GM12878 (cell line): ENCODE measurements at regions not wholly inside any gene's neighbourhood (a gene's known extent, or its start where the extent isn't known, plus 50 kb on each side); places are given as distances from the start of the nearest gene placed in this dataset.

ENCODE experiments used
- ASH2L ChIP-seq: fragments of 300-600, 200-600 bp; sonication (generic); IDR thresholded peaks from 2 replicates; pipeline ENCODE4 v1.6.1; 2017; ENCODE audit warnings: low read depth, mild to moderate bottlenecking, borderline replicate concordance
- CHD1 ChIP-seq: IDR thresholded peaks from 2 replicates; pipeline ENCODE4 v1.6.1; 2012; ENCODE audit warnings: low read depth, low read length, improper control_type of control experiment
- NBN ChIP-seq: fragments of 450-650 bp; IDR thresholded peaks from 2 replicates; pipeline ENCODE4 v1.6.1; 2016
- SRF ChIP-seq, 2 experiments: IDR thresholded peaks; 2 replicates each; pipeline ENCODE4 v1.6.1; 2011; ENCODE audit warnings: low read depth in 2 of 2, low read length in 2 of 2, mild to moderate bottlenecking in 1 of 2, moderate library complexity in 1 of 2
- TF ChIP-seq, protein P1 (sequence below), 3 experiments: IDR thresholded peaks in 2 of 3; conservative IDR thresholded peaks in 1 of 3; 2 replicates each; pipeline ENCODE4 v1.5.1; 2011; ENCODE audit warnings: low read depth in 3 of 3, low read length in 3 of 3, mild to moderate bottlenecking in 3 of 3, control low read depth in 2 of 3, moderate library complexity in 2 of 3, inconsistent platforms in 1 of 3, mixed read lengths in 1 of 3; ENCODE audit not compliant: control insufficient read depth in 2 of 3, insufficient read depth in 1 of 3; ENCODE audit errors: extremely low read depth in 1 of 3
- TF ChIP-seq, protein P2 (sequence below): fragments of 150-350 bp; IDR thresholded peaks from 2 replicates; pipeline ENCODE4 v1.6.1; 2016; ENCODE audit warnings: low read depth, low read length
- TF ChIP-seq, protein P3 (sequence below): IDR thresholded peaks from 2 replicates; pipeline ENCODE4 v1.6.1; 2012; ENCODE audit warnings: low read depth, low read length, improper control_type of control experiment

DNA sequence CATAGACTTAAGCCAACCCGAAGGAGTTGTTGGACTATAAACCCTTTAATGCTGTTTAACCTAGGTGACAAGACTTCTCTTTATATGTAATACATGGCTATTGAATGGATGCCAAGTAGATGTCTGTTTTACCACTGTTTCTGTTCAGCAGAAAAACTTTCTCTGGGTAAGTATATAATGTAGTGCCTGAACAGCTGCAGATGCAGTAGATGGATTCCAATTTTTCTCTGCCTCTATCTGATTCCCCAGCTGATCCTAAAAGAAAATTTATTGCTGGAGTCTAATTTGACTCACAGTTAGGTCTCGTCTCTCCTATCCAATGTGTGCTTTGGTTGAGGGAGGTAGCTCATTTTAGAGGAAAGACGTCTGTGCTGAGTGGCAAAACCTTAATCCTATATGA, 256.5 kb upstream of the CBLB start:
- TF ChIP-seq, protein P1, sequence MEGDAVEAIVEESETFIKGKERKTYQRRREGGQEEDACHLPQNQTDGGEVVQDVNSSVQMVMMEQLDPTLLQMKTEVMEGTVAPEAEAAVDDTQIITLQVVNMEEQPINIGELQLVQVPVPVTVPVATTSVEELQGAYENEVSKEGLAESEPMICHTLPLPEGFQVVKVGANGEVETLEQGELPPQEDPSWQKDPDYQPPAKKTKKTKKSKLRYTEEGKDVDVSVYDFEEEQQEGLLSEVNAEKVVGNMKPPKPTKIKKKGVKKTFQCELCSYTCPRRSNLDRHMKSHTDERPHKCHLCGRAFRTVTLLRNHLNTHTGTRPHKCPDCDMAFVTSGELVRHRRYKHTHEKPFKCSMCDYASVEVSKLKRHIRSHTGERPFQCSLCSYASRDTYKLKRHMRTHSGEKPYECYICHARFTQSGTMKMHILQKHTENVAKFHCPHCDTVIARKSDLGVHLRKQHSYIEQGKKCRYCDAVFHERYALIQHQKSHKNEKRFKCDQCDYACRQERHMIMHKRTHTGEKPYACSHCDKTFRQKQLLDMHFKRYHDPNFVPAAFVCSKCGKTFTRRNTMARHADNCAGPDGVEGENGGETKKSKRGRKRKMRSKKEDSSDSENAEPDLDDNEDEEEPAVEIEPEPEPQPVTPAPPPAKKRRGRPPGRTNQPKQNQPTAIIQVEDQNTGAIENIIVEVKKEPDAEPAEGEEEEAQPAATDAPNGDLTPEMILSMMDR (IDR thresholded peaks at IDR 0.05 in 2 of 3, conservative IDR thresholded peaks at IDR 0.05 in 1 of 3; ENCODE audit: control insufficient read depth in 2 of 3, extremely low read depth in 1 of 3, insufficient read depth in 1 of 3, low read depth in 3 of 3, low read length in 3 of 3): no peak
- TF ChIP-seq ASH2L: no peak
- TF ChIP-seq CHD1: no peak
- TF ChIP-seq, protein P2, sequence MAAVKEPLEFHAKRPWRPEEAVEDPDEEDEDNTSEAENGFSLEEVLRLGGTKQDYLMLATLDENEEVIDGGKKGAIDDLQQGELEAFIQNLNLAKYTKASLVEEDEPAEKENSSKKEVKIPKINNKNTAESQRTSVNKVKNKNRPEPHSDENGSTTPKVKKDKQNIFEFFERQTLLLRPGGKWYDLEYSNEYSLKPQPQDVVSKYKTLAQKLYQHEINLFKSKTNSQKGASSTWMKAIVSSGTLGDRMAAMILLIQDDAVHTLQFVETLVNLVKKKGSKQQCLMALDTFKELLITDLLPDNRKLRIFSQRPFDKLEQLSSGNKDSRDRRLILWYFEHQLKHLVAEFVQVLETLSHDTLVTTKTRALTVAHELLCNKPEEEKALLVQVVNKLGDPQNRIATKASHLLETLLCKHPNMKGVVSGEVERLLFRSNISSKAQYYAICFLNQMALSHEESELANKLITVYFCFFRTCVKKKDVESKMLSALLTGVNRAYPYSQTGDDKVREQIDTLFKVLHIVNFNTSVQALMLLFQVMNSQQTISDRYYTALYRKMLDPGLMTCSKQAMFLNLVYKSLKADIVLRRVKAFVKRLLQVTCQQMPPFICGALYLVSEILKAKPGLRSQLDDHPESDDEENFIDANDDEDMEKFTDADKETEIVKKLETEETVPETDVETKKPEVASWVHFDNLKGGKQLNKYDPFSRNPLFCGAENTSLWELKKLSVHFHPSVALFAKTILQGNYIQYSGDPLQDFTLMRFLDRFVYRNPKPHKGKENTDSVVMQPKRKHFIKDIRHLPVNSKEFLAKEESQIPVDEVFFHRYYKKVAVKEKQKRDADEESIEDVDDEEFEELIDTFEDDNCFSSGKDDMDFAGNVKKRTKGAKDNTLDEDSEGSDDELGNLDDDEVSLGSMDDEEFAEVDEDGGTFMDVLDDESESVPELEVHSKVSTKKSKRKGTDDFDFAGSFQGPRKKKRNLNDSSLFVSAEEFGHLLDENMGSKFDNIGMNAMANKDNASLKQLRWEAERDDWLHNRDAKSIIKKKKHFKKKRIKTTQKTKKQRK: no peak
- TF ChIP-seq SRF (IDR thresholded peaks at IDR 0.05; ENCODE audit: low read depth in 2 of 2, low read length in 2 of 2): no peak
- TF ChIP-seq, protein P3, sequence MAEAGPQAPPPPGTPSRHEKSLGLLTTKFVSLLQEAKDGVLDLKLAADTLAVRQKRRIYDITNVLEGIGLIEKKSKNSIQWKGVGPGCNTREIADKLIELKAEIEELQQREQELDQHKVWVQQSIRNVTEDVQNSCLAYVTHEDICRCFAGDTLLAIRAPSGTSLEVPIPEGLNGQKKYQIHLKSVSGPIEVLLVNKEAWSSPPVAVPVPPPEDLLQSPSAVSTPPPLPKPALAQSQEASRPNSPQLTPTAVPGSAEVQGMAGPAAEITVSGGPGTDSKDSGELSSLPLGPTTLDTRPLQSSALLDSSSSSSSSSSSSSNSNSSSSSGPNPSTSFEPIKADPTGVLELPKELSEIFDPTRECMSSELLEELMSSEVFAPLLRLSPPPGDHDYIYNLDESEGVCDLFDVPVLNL: no peak
- no peak for TF ChIP-seq NBN
